Adrenal gland (tissue), 5 donors: ENCODE measurements at regions not wholly inside any gene's neighbourhood (a gene's known extent, or its start where the extent isn't known, plus 50 kb on each side); places are given as distances from the start of the nearest gene placed in this dataset.

Experiments used
- CTCF ChIP-seq, 6 experiments: fragments of 450-650 bp in 4 of 6; fragments of 200-600 bp in 2 of 6; sonication (generic) in 1 of 6; IDR thresholded peaks; 1 replicate in 5 of 6; 2 replicates in 1 of 6; pipeline versions ENCODE4 v1.5.1 to v1.8.0; 2016 to 2021; ENCODE audit warnings: antibody characterized with exemption in 6 of 6, mild to moderate bottlenecking in 2 of 6, moderate library complexity in 1 of 6
- POLR2A ChIP-seq, 2 donors: fragments of 450-650 bp; IDR thresholded peaks; one replicate each; pipeline ENCODE4 v1.6.1; 2017; ENCODE audit warnings: antibody characterized with exemption in 2 of 2, mild to moderate bottlenecking in 2 of 2, moderate library complexity in 1 of 2
- donor health status: DM: no; HTN: no; CAD: no.

GRCh38 chr9:88799541-88800328 lies 191.5 kb upstream of the S1PR3 start:
- TF ChIP-seq CTCF (IDR thresholded peaks at IDR 0.05) (no peak), POLR2A (IDR thresholded peaks at IDR 0.05) (no peak)
